Sciatic nerve (tissue), 2 donors: ENCODE measurements at regions not wholly inside any gene's neighbourhood (a gene's known extent, or its start where the extent isn't known, plus 50 kb on each side); places are given as distances from the start of the nearest gene placed in this dataset.

Source experiments
- ATAC-seq: fragments of 200-7000 bp; cut with Tn5 transposase; one replicate; pipeline ENCODE4 v1.9.1; 2020; ENCODE audit warnings: mild to moderate bottlenecking, moderate library complexity
- DNase-seq: peaks from one replicate; pipeline ENCODE4 v3.0.0-alpha.2; 2020; ENCODE audit warnings: low spot score
- intact Hi-C: fragments of 100-400 bp; cut with DNase I; formaldehyde crosslinking; loops from one replicate; pipeline ENCODE4 v1.14.2; 2022
- donor health status: DM: no; HTN: no; CAD: no.
- donor health status: DM: no; HTN: no; CAD: no.

- DNase-seq (no peak), ATAC-seq (no peak)
- intact Hi-C loops: loop anchor here (5.0 kb wide), 1 partner anchor 1849 kb away; no protein-coding TSS in a partner anchor
Measured at GRCh38 chr2:125561302-125561701, 1094.7 kb upstream of the GYPC start.

GRCh38 chr2:125562924-125563323 lies 1093.0 kb upstream of the GYPC start:
- intact Hi-C loops: loop anchor here (5.0 kb wide), 1 partner anchor 1851 kb away; no protein-coding TSS in a partner anchor

GRCh38 chr2:125564471-125564870 lies 1091.5 kb upstream of the GYPC start:
- intact Hi-C loops: loop anchor here (5.0 kb wide), 1 partner anchor 1852 kb away; no protein-coding TSS in a partner anchor
- no peak for ATAC-seq
- DNase-seq: no peak

More at GRCh38 chr2:125562924-125563323, 1093.0 kb upstream of the GYPC start:
- DNase-seq (no peak), ATAC-seq (no peak)

GRCh38 chr2:125566422-125566821 lies 1089.5 kb upstream of the GYPC start:
- ATAC-seq: no peak
- no peak for DNase-seq
- intact Hi-C loops: no loop called here

- intact Hi-C loops: no loop called here
- DNase-seq: no peak
- ATAC-seq: no peak
Measured at GRCh38 chr2:125567100-125567499, 1088.9 kb upstream of the GYPC start.

- no peak for ATAC-seq
- DNase-seq: no peak
- intact Hi-C loops: no loop called here
Measured at GRCh38 chr2:125572660-125573059, 1083.3 kb upstream of the GYPC start.

- no peak for ATAC-seq
- intact Hi-C loops: no loop called here
Measured at GRCh38 chr2:125573432-125573831, 1082.5 kb upstream of the GYPC start.

GRCh38 chr2:125576558-125576957 lies 1079.4 kb upstream of the GYPC start:
- intact Hi-C loops: no loop called here
- ATAC-seq (no peak), DNase-seq (no peak)

More at GRCh38 chr2:125573432-125573831, 1082.5 kb upstream of the GYPC start:
- DNase-seq: no peak

GRCh38 chr2:125581557-125581956 lies 1074.4 kb upstream of the GYPC start:
- no peak for DNase-seq
- intact Hi-C loops: no loop called here
- ATAC-seq: no peak

GRCh38 chr2:125582516-125582915 lies 1073.4 kb upstream of the GYPC start:
- DNase-seq (no peak), ATAC-seq (no peak)
- intact Hi-C loops: no loop called here

- no peak for ATAC-seq
- DNase-seq: no peak
- intact Hi-C loops: no loop called here
Measured at GRCh38 chr2:125584732-125585131, 1071.2 kb upstream of the GYPC start.

- ATAC-seq: no peak
- DNase-seq: no peak
- intact Hi-C loops: no loop called here
Measured at GRCh38 chr2:125588780-125589179, 1067.2 kb upstream of the GYPC start.

GRCh38 chr2:125591954-125592353 lies 1064.0 kb upstream of the GYPC start:
- ATAC-seq (no peak), DNase-seq (no peak)
- intact Hi-C loops: no loop called here

- intact Hi-C loops: no loop called here
- no peak for ATAC-seq
- DNase-seq: no peak
Measured at GRCh38 chr2:125593036-125593435, 1062.9 kb upstream of the GYPC start.

- no peak for ATAC-seq
Measured at GRCh38 chr2:125596612-125597011, 1059.3 kb upstream of the GYPC start.

GRCh38 chr2:125615438-125615837 lies 1040.5 kb upstream of the GYPC start:
- DNase-seq (no peak), ATAC-seq (no peak)
- intact Hi-C loops: no loop called here

More at GRCh38 chr2:125596612-125597011, 1059.3 kb upstream of the GYPC start:
- intact Hi-C loops: no loop called here
- no peak for DNase-seq

GRCh38 chr2:125630377-125630776 lies 1025.6 kb upstream of the GYPC start:
- DNase-seq (no peak), ATAC-seq (no peak)
- intact Hi-C loops: no loop called here

- ATAC-seq (no peak), DNase-seq (no peak)
- intact Hi-C loops: no loop called here
Measured at GRCh38 chr2:125634662-125635061, 1021.3 kb upstream of the GYPC start.

- no peak for ATAC-seq
- intact Hi-C loops: no loop called here
- no peak for DNase-seq
Measured at GRCh38 chr2:125638345-125638744, 1017.6 kb upstream of the GYPC start.

GRCh38 chr2:125642032-125642431 lies 1013.9 kb upstream of the GYPC start:
- intact Hi-C loops: no loop called here
- ATAC-seq (no peak), DNase-seq (no peak)

- no peak for DNase-seq
- intact Hi-C loops: no loop called here
- no peak for ATAC-seq
Measured at GRCh38 chr2:125643128-125643527, 1012.8 kb upstream of the GYPC start.

GRCh38 chr2:125643585-125643984 lies 1012.4 kb upstream of the GYPC start:
- ATAC-seq (no peak), DNase-seq (no peak)
- intact Hi-C loops: no loop called here
